ENCODE measurements at regions not wholly inside any gene's neighbourhood (a gene's known extent, or its start where the extent isn't known, plus 50 kb on each side); places are given as distances from the start of the nearest gene placed in this dataset.
"Not testable (repeated sequence)": the region's sequence is repeated elsewhere in the genome, so short reads cannot be mapped to it uniquely, and the experiment has no call there.

DNA sequence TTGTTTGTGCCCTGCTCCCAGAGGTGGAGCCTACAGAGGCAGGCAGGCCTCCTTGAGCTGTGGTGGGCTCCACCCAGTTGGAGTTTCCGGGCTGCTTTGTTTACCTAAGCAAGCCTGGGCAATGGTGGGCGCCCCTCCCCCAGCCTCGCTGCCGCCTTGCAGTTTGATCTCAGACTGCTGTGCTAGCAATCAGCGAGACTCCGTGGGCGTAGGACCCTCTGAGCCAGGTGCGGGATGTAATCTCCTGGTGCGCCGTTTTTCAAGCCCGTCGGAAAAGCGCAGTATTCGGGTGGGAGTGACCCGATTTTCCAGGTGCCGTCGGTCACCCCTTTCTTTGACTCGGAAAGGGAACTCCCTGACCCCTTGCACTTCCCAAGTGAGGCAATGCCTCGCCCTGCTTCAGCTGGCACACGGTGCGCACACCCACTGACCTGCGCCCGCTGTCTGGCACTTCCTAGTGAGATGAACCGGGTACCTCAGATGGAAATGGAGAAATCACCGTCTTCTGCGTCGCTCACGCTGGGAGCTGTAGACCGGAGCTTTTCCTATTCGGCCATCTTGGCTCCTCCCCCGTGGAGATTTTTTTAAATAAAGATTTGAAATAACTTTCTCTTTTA is 189.2 kb upstream of the WSB1 start:
- not testable (repeated sequence) for DNase-seq

DNA sequence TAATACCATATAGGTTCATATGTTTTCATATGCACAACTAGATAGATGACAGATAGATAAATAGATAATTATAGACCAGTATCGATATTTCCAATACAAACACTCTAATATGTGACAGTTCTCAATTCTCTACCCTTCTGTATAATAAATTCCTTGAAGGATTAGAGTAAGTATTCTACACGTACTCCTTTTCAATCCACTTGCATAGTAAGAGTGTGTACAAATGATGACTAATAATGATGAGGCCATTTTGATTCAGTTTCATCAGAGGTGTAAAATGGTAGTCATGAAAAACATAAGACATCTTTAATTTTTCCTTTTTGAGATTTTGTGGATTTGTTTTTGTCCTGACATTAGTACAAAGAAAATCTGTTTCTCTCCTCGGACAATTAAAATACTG is 188.3 kb upstream of the WSB1 start:
- DNase-seq = no peak

DNA sequence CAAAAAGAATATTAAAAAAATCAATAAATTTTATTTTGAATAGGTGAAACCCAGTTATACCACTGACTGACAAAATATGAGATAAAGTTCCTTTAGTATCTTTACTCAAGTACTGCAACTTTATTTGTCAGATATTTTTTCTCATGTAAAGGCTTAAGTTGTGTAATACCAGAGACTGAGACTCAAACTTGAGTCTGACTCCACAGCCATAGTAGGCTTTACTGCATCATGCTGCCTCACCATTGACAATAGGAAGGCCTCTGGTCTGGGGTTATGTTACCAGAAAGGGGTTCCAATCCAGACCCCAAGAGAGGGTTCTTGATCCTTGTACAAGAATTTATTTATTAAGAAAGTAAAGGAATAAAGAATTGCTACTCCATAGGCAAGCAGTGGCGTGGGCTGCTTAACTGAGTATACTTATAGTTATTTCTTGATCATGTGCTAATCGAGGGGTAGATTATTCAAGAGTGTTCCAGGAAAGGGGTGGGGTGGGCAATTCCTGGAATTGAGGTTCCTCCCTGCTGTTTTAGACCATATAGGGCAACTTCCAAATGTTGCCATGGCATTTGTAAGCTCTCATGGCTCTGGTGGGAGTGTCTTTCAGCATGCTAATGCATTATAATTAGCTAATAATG is 187.4 kb upstream of the WSB1 start:
- DNase-seq = no peak

DNA sequence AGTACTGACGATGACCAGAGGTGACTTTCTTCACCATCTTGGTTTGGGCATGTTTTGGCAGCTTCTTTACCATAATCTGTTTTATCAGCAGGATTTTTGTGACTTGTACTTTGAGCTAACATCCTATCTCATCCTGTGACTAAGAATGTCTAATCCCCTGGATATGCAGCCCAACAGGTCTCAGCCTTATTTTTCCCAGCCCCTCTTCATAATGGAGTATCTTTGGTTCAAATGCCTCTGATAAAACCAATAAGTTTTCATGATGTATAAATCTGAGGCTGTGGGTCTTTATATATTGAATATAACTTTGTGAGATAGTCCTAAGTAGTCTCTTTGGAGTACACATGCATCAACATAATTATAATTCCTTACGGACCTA is 186.9 kb upstream of the WSB1 start:
- DNase-seq = no peak

DNA sequence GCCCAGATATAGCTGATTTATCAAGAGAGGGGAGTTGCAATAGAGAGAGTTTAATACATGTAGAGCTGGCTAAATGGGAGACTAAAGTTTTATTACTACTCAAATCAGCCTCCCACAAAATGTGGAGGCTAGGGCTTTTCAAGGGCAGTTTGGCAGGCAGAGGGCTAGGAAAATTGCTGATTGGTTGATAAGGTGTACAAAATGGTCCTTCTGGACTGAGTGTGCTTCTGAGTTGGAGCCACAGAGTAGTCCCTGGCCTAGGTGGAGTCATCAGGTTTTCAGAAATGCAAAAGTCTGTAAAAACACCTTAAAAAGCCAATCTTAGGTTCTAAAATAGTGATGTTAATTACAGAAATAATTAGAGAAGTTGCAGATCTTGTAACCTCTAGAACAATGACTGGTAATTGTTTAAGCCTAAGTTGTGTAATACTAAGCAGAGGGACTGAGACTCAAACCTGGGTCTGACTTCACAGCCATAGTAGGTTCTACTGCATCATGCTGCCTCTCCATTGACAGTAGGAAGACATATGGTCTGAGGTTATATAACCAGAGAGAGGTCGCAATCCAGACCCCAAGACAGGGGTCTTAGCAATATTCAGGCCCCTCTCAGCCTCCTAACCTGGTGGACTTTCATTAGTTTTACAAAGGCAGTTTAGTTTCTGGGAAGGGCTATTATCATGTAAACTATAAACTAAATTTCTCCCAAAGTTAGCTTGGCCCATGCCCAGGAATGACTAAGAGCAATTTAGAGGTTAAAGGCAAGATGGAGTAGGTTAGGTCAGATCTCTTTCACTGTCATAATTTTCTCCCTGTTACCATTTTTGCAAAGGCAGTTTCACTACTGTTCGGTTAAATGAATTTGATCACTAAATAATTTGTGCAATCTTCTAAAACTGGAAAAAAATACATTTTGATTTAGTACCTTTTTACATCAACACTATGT is 186.3 kb upstream of the WSB1 start:
- DNase-seq = not testable (repeated sequence)

DNA sequence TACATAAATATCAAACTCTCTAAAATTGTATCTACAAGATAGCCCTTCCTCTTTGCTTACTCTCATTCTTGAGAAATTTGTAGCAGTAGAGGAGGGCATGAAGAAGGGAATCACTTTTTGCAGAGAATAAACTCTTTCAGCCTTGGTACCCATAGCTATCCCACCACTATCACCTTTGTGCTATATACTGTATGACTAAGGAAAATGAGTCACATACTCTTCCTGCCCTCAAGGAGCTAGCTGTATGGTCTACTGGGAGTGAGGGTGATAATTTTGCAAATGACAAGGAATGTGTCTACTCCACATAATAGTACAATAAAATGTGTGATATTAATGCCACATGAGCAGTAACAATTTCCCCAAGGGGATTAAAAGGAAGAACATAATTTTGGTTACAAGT is 184.6 kb upstream of the WSB1 start:
- DNase-seq = no peak

DNA sequence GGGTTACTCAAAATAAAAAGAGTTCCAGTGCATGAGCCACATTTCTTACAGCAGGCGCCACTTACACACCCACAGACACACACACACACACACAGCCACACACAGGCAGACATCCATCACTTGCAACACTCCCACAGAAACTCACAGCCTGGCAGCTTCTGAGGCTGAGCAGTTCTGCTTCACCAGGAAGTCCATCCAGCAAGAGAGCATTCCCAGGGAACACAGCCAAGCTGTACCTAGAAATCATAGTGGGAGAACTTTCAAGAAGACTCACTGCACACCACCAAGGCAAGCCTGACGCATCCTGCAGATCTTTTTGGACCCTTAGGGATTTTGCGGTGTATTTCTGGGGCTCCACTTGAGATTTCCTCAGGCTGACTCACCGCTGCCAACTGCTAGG is 140.9 kb upstream of the WSB1 start:
- no peak for DNase-seq

DNA sequence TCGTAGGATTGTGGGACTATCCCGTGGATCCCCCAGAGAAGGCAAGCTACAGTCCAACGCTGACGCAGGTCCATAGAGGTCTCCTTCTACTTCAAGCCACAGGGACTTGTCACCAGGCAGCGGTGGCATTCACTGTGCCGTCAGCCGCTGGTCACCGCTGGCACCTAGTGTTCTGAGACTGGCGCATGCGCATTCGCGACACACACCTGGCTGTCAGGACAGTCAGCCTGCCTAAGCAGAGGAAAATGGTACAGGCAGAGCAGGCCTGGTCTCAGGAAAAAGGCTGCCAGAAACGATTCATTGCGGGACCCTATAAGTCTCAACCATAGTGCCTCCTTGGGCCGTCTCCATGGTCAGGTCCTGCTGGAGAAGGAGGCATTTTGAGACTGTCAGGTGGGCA is 138.0 kb upstream of the WSB1 start:
- no peak for DNase-seq

DNA sequence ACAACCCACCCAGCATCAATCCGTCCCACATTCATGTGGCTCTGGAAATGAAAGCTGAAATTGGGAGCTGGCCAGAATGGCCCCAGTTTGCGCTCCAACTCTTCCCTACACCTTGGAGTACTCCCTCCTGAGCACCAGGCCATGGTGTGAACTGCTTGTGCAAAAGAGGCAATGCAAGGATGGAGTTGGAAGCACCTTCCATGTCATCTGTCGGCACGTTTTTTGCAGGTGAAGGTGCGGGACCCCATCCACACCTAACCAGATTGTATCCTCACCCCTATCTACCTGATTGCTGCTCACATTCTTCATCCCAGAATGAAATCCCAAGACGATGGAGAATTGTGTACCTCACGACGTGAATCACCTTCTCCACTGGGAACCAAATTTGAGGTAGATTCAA is 136.6 kb upstream of the WSB1 start:
- DNase-seq = no peak

DNA sequence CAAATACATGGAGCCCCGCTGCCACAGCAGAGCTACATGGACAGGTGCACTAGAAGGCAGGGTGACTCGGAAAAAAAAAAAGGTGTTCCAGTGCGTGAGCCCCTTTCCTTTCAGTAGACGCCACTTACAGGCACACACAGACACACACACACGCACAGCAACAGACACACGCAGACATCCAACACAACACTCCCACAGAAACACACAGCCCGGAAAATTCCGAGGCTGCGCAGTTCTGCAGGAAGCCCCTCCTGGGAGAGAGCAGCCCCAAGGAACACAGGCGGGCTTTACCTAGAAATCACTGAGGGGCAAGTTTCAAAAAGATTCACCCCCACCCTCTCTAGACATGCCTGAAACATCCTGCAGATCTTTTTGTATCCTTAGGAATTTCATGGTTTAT is 136.0 kb upstream of the WSB1 start:
- no peak for DNase-seq

DNA sequence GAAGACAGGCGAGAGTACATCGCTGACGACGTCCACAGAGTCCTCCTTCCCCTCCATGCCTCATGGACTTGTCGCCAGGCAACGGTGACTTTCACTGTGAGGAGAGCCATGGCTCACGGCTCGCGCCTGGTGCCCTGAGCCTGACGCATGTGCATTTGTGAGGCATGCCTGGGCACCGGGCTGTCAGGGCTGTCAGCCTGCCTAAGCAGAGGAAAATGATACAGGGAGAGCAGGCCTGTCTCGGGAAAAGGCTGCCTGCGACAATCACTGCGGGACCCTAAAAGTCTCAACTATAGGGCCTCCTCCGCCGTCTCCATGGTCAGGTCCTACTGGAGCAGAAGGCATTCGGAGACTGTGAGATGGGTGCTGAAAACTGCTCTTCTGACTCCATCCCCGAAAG is 135.5 kb upstream of the WSB1 start:
- DNase-seq = no peak

DNA sequence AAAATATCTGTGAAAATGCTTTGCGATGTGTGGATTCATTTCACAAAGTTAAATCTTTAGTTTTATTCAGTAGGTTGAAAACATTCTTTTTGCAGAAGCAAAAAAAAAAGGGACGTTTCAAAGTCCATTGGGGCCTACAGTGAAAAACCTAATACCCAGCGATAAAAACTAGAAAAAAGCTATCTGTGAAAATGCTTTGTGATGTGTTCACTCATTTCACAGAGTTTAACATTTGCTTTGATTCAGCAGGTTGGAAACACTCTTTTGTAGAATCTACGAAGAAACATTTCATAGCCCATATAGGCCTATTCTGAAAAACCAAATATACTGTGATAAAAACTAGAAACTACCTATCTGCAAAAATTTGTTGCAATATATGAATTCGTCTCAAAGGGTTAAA is 113.6 kb upstream of the WSB1 start:
- DNase-seq = no peak

DNA sequence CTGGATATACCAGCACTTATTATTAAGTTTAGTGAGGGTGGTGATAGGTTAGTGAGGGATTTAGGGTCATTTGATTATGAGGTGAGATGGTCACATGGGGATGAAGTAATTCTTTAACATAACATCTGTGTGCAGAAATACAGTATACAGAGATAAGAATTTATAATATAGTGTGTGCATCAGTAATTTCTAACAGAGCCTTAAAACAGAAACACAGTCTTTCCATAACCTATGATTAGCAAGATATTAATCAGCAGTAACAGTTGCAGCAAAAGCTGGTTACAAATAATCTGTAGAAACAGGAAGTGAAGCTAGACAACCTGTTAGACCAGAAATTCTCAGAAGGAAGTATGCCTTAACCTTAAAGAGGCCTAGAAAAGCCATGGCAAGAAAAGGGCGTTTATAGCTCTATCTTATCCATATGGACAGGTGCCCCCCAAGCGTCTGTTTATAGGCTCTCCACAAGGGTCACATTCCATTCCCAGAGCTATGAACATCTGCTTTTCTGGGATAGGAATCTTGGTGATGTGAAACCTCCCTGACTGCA is 112.5 kb upstream of the WSB1 start:
- DNase-seq = not testable (repeated sequence)

DNA sequence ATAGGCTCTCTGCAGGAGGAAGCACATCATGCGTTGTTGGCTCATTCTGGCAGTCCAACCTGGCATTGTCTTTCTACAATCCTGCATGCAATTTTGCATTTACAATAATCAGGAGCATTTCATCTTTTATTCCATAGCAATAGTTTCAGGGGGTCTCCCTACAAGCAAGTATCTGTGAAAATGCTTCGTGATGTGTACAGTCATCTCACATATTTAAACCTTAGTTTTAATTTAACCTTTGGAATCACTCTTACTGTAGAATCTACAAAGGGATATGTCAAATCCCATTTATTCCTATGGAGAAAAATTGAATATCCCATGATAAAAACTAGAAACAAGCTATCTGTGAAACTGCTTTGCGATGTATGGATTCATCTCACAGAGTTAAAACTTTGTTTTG is 112.0 kb upstream of the WSB1 start:
- no peak for DNase-seq

DNA sequence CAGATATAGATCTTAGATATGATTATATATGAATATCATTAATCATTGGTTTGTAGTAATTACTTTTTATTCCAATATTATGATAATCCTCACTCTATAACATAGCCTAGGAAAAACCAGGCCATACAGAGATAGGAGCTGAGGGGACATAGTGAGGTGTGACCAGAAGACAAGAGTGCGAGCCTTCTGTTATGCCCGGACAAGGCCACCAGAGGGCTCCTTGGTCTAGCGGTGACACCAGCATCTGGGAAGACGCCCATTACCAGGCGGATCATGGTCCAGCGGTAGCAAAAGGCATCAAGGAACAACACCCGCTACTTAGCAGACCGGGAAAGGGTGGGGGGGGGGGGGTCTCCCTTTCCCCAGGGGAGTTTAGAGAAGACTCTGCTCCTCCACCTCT is 96.4 kb upstream of the WSB1 start:
- DNase-seq = not testable (repeated sequence)

DNA sequence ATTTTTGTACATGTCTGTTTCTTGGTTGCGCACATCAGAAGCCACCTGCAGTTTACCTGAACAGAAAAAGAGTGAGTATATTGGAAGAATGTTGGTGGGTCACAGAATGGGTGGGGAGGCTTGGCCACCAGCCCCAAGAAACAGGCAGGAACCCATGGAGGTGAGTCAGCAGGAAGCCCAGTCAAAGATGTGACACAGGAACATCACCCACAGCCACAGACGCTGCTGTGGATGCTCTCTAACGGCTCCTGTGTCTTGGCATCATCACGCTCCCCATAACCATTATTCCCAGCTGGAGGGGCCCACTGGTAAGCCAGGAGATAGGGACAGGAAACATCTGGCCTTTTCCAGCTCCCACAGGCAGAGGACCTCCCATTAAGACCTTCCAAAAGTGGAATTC is 94.0 kb upstream of the WSB1 start:
- DNase-seq = no peak

DNA sequence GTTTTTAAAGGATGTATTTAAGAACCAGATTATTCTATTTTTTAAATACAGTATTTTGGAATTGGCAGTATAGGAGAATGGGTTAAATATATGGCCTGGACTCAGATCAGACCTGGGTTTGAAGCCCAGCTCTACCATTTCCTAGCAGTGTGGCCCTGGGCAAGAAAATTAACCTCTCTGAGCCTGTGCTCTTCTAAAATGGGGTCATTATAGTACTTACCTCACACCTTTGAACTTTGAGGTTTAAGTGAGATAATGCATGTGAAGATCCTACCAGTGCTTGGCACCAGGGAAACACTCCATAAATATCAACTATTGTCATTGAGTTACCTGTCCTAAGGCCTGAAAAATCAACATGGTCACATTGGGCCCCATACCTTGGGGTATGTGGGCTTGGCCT is 93.4 kb upstream of the WSB1 start:
- no peak for DNase-seq

DNA sequence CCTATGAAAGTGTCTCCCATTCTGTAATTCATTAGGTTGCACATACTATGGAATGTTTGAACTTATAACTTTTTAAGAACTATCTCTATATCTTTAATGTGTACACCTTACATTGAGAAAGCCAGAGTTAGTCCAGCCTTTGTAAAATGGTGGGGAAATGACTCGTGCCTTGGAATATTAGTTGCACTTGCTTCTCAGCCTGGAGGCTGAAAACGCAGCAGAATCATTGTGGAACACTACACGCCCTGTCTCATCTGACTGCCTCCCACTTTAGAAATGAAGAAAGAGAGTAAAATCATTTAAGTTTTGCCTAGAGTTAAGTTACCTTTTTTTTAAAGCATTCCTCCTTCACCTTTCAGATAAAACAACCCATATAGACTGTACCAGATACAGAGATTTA is 90.7 kb upstream of the WSB1 start:
- no peak for DNase-seq

DNA sequence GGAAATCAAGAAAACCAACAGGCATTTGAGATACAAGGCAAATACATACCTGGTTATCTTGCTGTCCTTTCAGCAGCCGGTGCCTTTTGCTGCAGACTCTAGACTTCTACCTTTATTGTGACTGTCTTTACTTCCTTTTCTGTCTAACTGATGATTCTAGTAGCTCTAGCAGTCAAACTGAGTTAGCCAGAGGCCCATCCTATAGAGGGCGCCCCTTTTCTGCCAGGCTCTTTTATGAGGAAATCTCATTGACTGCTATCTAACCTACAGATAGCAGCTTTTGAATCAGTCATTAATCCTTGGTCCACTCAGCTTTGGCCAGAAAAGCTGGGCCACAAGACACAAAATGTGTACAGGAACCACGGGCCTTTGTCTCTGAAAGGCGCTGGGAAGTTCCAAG is 87.5 kb upstream of the WSB1 start:
- DNase-seq = peak in 1 of 2 experiments; percentile 9

DNA sequence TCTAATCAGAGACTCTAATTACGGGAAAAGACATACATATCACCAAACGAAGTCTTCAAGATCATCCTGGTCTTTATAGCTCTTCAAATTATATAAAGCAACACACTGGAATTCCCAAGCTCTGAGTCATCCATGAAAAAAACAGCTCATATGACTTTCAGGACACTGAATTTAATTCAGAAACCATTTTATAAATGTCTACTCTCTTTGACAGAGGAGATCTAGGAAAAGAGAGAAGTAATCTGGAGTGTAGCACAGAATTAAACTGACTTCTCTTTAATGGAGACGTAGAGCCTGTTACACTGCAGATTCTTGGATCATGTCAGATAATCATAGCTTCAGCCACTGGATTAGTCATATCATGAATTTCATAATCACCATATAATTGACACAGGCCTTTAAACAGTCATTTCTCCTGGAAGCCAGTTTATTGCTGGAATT is 86.8 kb upstream of the WSB1 start:
- no peak for DNase-seq

DNA sequence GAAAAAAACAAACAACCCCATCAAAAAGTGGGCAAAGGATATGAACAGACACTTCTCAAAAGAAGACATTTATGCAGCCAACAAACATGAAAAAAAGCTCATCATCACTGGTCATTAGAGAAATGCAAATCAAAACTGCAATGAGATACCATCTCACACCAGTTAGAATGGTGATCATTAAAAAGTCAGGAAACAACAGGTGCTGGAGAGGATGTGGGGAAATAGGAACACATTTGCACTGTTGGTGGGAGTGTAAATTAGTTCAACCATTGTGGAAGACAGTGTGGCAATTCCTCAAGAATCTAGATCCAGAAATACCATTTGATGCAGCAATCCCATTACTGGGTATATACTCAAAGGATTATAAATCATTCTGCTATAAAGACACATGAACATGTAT is 85.5 kb upstream of the WSB1 start:
- DNase-seq = not testable (repeated sequence)

DNA sequence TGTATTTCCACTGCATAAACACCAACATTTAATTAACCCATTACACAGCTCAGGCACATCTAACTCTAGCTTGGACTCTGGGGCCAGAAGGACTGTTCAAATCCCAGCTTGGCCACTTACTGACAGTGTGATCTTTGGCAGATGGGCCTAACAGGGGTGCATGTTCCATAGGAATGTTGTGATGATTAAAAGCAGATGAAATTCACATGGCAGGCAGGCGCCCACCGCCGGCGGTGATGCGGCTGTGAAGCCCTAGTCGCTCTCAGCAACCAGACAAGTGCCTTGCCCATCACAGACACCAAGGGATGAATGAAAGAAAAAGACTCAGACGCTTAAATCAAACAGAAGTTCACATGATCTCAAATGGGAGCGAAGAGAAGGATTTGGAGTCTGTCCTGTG is 84.6 kb upstream of the WSB1 start:
- DNase-seq = no peak

DNA sequence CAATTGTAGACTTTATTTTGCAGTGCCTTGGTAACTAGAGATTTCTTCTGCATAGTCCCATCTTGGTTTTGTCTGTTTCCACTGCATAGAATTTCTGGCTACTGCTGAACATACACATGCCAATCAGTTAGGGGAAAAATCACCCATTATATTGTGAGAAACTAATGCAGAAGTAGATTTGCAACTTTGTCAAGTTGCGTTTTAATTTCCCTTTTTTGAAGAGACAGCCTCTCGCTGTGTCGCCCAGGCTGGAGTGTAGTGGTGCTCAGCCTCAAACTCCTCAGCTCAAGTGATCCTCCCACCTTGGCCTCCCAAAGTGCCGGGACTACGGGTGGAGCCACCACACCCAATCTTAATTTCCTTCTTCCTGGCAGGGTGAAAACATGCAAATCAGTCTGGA is 83.1 kb upstream of the WSB1 start:
- DNase-seq = not testable (repeated sequence)

DNA sequence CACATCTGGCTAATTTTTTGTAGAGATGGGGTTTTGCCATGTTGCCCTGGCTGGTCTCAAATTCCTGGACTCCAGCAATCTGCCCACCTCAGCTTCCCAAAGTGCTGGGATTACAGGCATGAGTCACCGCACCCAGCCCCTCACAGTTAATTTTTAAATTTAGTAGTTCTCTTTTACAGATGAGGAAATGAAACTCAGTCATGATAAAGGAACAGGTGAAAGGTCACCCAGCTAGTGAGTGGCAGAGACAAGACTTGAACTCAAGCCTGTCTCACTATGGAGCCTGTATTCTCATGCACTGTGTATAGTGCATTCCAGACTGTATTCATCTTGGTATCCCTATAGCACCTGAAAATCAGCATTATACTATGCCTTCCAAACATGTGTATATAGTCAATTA is 77.1 kb upstream of the WSB1 start:
- DNase-seq = no peak

Measured in NCI-H524 (cell line).